ENCODE measurements at regions not wholly inside any gene's neighbourhood (a gene's known extent, or its start where the extent isn't known, plus 50 kb on each side); places are given as distances from the start of the nearest gene placed in this dataset.

DNA sequence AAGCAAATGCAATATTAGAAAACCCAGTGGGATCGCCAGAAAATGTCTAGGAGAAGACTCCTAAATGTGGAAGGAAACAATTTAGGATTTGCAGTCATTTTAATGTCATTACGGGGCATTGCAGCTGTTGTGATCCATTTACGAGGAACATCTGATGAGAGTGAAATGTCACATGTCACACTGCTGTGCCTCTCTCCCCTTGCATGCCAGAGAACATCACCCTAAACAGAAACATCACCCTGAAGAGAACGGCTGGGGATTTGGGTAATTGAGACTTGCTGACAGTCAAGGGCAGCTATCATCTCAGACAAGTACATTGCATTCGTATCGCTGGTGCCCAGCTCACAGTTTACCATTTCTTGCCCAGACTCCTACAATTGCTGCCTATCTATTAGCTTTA is 785.7 kb upstream of the POM121L12 start:
- no peak overlapping the region for H3K27ac ChIP-seq
- TF ChIP-seq, protein P1, sequence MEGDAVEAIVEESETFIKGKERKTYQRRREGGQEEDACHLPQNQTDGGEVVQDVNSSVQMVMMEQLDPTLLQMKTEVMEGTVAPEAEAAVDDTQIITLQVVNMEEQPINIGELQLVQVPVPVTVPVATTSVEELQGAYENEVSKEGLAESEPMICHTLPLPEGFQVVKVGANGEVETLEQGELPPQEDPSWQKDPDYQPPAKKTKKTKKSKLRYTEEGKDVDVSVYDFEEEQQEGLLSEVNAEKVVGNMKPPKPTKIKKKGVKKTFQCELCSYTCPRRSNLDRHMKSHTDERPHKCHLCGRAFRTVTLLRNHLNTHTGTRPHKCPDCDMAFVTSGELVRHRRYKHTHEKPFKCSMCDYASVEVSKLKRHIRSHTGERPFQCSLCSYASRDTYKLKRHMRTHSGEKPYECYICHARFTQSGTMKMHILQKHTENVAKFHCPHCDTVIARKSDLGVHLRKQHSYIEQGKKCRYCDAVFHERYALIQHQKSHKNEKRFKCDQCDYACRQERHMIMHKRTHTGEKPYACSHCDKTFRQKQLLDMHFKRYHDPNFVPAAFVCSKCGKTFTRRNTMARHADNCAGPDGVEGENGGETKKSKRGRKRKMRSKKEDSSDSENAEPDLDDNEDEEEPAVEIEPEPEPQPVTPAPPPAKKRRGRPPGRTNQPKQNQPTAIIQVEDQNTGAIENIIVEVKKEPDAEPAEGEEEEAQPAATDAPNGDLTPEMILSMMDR (IDR thresholded peaks at IDR 0.05) = no peak
- TF ChIP-seq ZFX (IDR thresholded peaks at IDR 0.05; ENCODE audit: borderline replicate concordance) = no peak

DNA sequence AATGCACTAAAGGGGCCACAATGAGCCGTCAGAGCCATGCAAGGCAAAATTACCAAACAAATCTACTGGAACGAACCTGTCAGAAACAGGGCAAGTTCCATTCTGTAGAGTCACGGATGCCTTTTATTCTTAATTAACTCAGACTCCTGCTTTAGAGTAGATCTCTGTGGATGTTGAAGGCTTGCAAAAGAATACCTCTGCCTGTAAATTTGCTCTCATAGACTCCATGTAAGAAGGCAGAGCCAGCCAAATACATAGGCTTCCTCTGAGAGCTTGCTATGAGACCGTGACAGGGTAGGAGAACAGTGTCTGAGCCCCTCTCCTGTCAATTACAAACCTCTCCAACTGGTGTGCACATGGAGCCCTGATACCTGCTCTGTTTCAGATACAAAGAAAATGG is 787.9 kb upstream of the POM121L12 start:
- H3K27ac ChIP-seq = no peak overlapping the region
- TF ChIP-seq ZFX (IDR thresholded peaks at IDR 0.05; ENCODE audit: borderline replicate concordance) = no peak
- TF ChIP-seq, protein P1 (IDR thresholded peaks at IDR 0.05) = no peak

DNA sequence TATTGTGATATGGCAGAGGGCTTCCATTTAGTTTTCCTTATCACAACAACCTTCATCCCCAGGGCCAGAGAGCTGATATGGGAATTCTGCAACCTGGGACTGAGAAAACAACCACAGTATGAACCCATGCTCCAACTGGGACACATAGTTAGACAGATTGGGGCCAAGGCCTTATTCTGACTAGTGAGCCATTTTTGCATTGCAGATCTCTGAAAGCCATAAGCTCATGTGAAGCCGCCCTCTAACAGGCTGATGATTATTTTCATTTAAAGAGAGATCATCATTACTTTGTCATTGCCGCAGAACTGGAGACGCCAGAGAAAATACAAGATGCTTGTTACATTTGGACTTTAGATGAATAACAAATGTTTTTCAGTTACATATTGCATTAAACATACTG is 791.7 kb upstream of the POM121L12 start:
- no peak for TF ChIP-seq ZFX (IDR thresholded peaks at IDR 0.05; ENCODE audit: borderline replicate concordance)
- TF ChIP-seq, protein P1 (IDR thresholded peaks at IDR 0.05) = no peak
- H3K27ac ChIP-seq = no peak overlapping the region

DNA sequence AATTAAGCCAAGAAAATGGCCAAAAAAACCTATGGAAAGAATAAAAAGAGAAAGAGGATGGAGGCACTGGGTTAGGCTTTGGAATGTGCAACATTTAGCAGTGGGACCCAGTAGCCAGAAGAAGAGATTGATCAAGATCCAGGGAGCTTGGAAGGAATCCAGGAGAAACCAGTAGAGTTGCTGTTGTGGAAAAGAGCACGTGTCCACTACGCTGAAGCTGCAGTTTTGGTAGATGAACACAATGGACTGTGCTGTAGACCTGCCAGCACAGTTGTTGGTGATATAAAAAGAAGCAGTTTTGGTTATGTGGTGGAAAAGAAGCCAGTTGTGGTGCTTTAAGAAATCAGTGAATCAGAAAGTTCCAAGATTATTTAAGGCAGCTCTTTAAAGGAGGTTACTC is 802.2 kb upstream of the POM121L12 start:
- H3K27ac ChIP-seq = no peak overlapping the region
- TF ChIP-seq, protein P1 (IDR thresholded peaks at IDR 0.05) = no peak
- no peak for TF ChIP-seq ZFX (IDR thresholded peaks at IDR 0.05; ENCODE audit: borderline replicate concordance)

DNA sequence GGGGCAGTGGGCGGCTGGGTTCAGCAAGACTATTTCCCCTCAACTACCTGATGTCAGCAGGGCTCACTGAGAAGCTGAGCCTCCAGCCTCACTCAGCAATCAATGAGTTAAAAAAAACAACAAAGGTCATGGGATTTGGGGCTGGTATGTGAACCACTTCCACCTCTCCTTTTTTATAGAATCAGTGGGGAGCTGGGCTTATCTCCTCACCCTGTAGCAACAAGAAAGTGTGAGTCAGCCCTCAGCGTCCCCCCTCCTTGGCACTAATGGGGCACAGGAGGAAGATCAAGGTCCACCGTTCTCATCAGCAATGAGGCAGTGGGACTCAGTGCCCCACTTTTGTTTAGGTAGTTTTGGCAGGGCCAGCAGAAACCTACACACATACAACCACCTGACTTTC is 823.5 kb upstream of the POM121L12 start:
- no peak for TF ChIP-seq ZFX (IDR thresholded peaks at IDR 0.05; ENCODE audit: borderline replicate concordance)
- TF ChIP-seq, protein P1 (IDR thresholded peaks at IDR 0.05) = no peak
- no peak overlapping the region for H3K27ac ChIP-seq

DNA sequence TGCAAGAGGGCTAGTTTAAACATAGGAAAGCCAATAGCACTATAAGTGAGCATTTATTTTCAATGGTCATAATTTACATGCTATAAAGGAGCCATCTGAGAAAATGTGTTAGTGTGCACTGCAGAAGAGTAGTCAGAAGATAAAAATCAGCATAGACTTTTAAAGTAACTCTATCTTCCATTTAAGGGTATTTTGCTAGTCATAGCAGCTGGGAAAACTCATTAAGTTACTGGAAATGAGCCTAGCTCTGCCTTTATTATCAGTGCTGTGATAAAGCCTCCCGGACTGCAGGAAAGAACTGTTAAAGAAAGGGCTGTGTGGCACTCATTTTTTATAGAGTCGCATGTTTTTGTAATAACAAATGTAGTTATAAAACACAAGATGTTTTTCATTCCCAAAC is 825.8 kb upstream of the POM121L12 start:
- no peak for TF ChIP-seq ZFX (IDR thresholded peaks at IDR 0.05; ENCODE audit: borderline replicate concordance)
- TF ChIP-seq, protein P1 (IDR thresholded peaks at IDR 0.05) = no peak
- no peak overlapping the region for H3K27ac ChIP-seq

DNA sequence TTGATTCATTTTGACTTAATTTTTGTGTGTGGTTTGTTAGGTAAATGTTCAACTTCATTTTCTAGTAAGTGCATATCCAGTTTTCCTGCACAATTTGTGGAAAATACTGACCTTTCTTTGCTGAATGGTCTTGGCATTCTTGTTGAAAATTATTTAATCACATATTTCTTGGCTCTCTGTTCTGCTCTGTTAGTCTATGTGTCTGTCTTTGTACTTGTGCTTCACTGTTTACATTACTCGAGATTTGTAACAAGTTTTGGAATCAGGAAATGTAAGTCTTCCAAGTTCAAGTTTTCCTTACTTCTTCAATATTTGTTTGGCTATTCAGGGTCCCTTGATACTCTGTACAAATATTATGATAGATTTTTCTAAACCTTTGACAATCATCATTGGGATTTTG is 838.2 kb upstream of the POM121L12 start:
- H3K27ac ChIP-seq = no peak overlapping the region
- no peak for TF ChIP-seq ZFX (IDR thresholded peaks at IDR 0.05; ENCODE audit: borderline replicate concordance)
- TF ChIP-seq, protein P1 (IDR thresholded peaks at IDR 0.05) = no peak

Measured in 22Rv1 (cell line).